DND-41 (cell line): ENCODE measurements at regions not wholly inside any gene's neighbourhood (a gene's known extent, or its start where the extent isn't known, plus 50 kb on each side); places are given as distances from the start of the nearest gene placed in this dataset.

Source experiments
- ATAC-seq: fragments of 200-7000 bp; cut with Tn5 transposase; 3 replicates; pipeline ENCODE4 v1.9.1; 2021; ENCODE audit warnings: low read depth; ENCODE audit not compliant: insufficient read depth
- DNase-seq: peaks from one replicate; pipeline ENCODE4 v3.0.0-alpha.2; 2020
- H2AFZ ChIP-seq: 2 replicates; pipeline ENCODE4 v1.6.0; 2012; ENCODE audit warnings: low read depth, low read length
- H3K27ac ChIP-seq: 2 replicates; pipeline ENCODE4 v1.5.1; 2012; ENCODE audit warnings: low read length, inconsistent platforms
- H3K27me3 ChIP-seq: fragments of 200-600 bp; sonication (generic); 2 replicates; pipeline ENCODE4 v1.6.0; 2012; ENCODE audit warnings: low read length, mild to moderate bottlenecking, inconsistent platforms; ENCODE audit not compliant: insufficient read depth, poor library complexity
- H3K36me3 ChIP-seq: 2 replicates; pipeline ENCODE4 v1.5.1; 2012; ENCODE audit warnings: low read length, inconsistent platforms; ENCODE audit not compliant: insufficient read depth
- H3K4me1 ChIP-seq: 2 replicates; pipeline ENCODE4 v1.5.1; 2012; ENCODE audit warnings: mild to moderate bottlenecking, low read length; ENCODE audit not compliant: insufficient read depth
- H3K4me2 ChIP-seq: 2 replicates; pipeline ENCODE4 v1.6.0; 2012; ENCODE audit warnings: mild to moderate bottlenecking, moderate library complexity, low read length, inconsistent platforms; ENCODE audit not compliant: insufficient read depth
- H3K4me3 ChIP-seq, 2 experiments: fragments of 200-600 bp in 1 of 2; shearing (Covaris generic) in 1 of 2; 2 replicates each; pipeline ENCODE4 v1.5.1; 2012 to 2016; ENCODE audit warnings: inconsistent platforms in 2 of 2, low read length in 2 of 2, mild to moderate bottlenecking in 2 of 2, low read depth in 1 of 2, moderate library complexity in 1 of 2
- H3K79me2 ChIP-seq: 2 replicates; pipeline ENCODE4 v1.6.0; 2012; ENCODE audit warnings: low read length, inconsistent platforms; ENCODE audit not compliant: insufficient read depth
- H3K9ac ChIP-seq: 2 replicates; pipeline ENCODE4 v1.6.0; 2012; ENCODE audit warnings: low read depth, mild to moderate bottlenecking, inconsistent platforms, low read length, moderate library complexity
- H3K9me3 ChIP-seq: 2 replicates; pipeline ENCODE4 v1.5.1; 2012; ENCODE audit warnings: low read length, moderate library complexity, mild to moderate bottlenecking, inconsistent platforms; ENCODE audit not compliant: insufficient read depth, severe bottlenecking
- H4K20me1 ChIP-seq: 2 replicates; pipeline ENCODE4 v1.6.0; 2012; ENCODE audit warnings: low read length; ENCODE audit not compliant: insufficient read depth
- CTCF ChIP-seq: IDR thresholded peaks from 2 replicates; pipeline ENCODE4 v1.5.1; 2012; ENCODE audit warnings: borderline replicate concordance, low read length, moderate library complexity, mild to moderate bottlenecking; ENCODE audit not compliant: poor library complexity, severe bottlenecking; ENCODE audit errors: extremely low read depth
- EZH2 ChIP-seq: IDR thresholded peaks from 3 replicates; pipeline ENCODE4 v1.6.1; 2012; ENCODE audit warnings: borderline replicate concordance, low read depth, mild to moderate bottlenecking, moderate library complexity, low read length, inconsistent platforms; ENCODE audit not compliant: severe bottlenecking

- no peak overlapping the region for H3K9ac ChIP-seq
- no peak overlapping the region for H3K4me2 ChIP-seq
- no peak for DNase-seq
Measured at GRCh38 chr16:73568769-73569168, 520.8 kb upstream of the ZFHX3 start.

GRCh38 chr16:73565925-73566324 lies 518.0 kb upstream of the ZFHX3 start:
- no peaks in the 10 kb centered on the region for H3K9me3 ChIP-seq
- TF ChIP-seq CTCF = no peak
- no peak for TF ChIP-seq EZH2

More at GRCh38 chr16:73568769-73569168, 520.8 kb upstream of the ZFHX3 start:
- H3K27me3 ChIP-seq = peaks cover 3% of the 10 kb centered on the region
- H3K36me3 ChIP-seq = no peaks in the 10 kb centered on the region
- no peaks in the 10 kb centered on the region for H3K79me2 ChIP-seq
- ATAC-seq = no peak
- no peaks in the 10 kb centered on the region for H4K20me1 ChIP-seq
- H3K4me3 ChIP-seq = no peak overlapping the region
- no peak overlapping the region for H2AFZ ChIP-seq
- H3K27ac ChIP-seq = no peak overlapping the region
- TF ChIP-seq EZH2 (no peak), CTCF (no peak)
- no peaks in the 10 kb centered on the region for H3K9me3 ChIP-seq
- no peaks in the 10 kb centered on the region for H3K4me1 ChIP-seq

GRCh38 chr16:73565263-73565662 lies 517.3 kb upstream of the ZFHX3 start:
- Histone ChIP-seq H3K4me1 (no peaks in the 10 kb centered on the region), H3K9me3 (no peaks in the 10 kb centered on the region), H3K27me3 (peaks cover 3% of the 10 kb centered on the region), H3K27ac (no peak overlapping the region), H3K9ac (no peak overlapping the region), H3K4me2 (no peak overlapping the region), H4K20me1 (no peaks in the 10 kb centered on the region), H3K36me3 (no peaks in the 10 kb centered on the region), H3K79me2 (no peaks in the 10 kb centered on the region), H3K4me3 (no peak overlapping the region), H2AFZ (no peak overlapping the region)
- TF ChIP-seq EZH2 (no peak), CTCF (peak; percentile 41)
- ATAC-seq (no peak), DNase-seq (no peak)

More at GRCh38 chr16:73565925-73566324, 518.0 kb upstream of the ZFHX3 start:
- Histone ChIP-seq H3K4me3 (no peak overlapping the region), H3K9ac (no peak overlapping the region), H4K20me1 (no peaks in the 10 kb centered on the region), H3K36me3 (no peaks in the 10 kb centered on the region), H3K4me1 (no peaks in the 10 kb centered on the region), H3K4me2 (no peak overlapping the region), H2AFZ (no peak overlapping the region), H3K27me3 (peaks cover 3% of the 10 kb centered on the region), H3K27ac (no peak overlapping the region), H3K79me2 (no peaks in the 10 kb centered on the region)
- DNase-seq (no peak), ATAC-seq (no peak)

- H3K27ac ChIP-seq = no peak overlapping the region
- H3K79me2 ChIP-seq = no peaks in the 10 kb centered on the region
- no peak overlapping the region for H3K9ac ChIP-seq
- no peak overlapping the region for H3K4me2 ChIP-seq
- H4K20me1 ChIP-seq = no peaks in the 10 kb centered on the region
- no peaks in the 10 kb centered on the region for H3K27me3 ChIP-seq
- no peak for ATAC-seq
- no peak for TF ChIP-seq EZH2
- no peak for TF ChIP-seq CTCF
- no peak for DNase-seq
- no peaks in the 10 kb centered on the region for H3K9me3 ChIP-seq
- no peaks in the 10 kb centered on the region for H3K36me3 ChIP-seq
- H2AFZ ChIP-seq = no peak overlapping the region
- H3K4me3 ChIP-seq = no peak overlapping the region
- H3K4me1 ChIP-seq = no peaks in the 10 kb centered on the region
Measured at GRCh38 chr16:73563709-73564108, 515.8 kb upstream of the ZFHX3 start.
